GM13976 (cell line): ENCODE measurements at regions not wholly inside any gene's neighbourhood (a gene's known extent, or its start where the extent isn't known, plus 50 kb on each side); places are given as distances from the start of the nearest gene placed in this dataset.
"Not testable (repeated sequence)": the region's sequence is repeated elsewhere in the genome, so short reads cannot be mapped to it uniquely, and the experiment has no call there.

Source experiments
- DNase-seq: peaks from one replicate; pipeline ENCODE4 v3.0.0; 2012; ENCODE audit warnings: low spot score
- in situ Hi-C: fragments of 300-500 bp; cut with MboI; formaldehyde crosslinking; loops from one replicate; pipeline ENCODE4 v1.12.0; 2022; ENCODE audit warnings: low sequenced_read_pairs, mixed read lengths, inconsistent platforms; ENCODE audit not compliant: unreplicated experiment
- TF ChIP-seq, protein P1 (sequence below): IDR thresholded peaks from 2 replicates; pipeline ENCODE4 v1.5.1; 2012; ENCODE audit warnings: borderline replicate concordance, mild to moderate bottlenecking; ENCODE audit not compliant: insufficient read depth; ENCODE audit errors: extremely low read depth, missing control alignments, control extremely low read depth

DNA sequence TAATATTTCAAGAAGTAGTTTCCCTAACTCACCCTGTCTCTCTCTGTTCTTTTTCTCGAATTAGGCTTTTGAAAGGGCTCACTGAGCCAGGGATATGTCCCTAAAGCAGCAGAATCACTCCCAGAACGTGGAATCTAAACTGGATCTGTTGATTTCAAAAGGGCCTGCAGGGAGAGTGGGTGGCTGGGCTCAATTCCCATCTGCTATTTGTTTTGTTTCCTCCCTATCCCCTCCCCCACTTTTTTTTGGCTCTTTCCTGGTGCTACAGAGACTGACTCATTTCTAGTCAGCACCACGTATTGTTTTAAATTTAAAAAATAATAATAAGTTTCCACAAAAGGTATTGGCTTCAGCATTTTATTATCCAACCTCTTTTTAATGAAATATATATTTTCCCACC lies 961.5 kb downstream of the FAM181B start:
- TF ChIP-seq, protein P1, sequence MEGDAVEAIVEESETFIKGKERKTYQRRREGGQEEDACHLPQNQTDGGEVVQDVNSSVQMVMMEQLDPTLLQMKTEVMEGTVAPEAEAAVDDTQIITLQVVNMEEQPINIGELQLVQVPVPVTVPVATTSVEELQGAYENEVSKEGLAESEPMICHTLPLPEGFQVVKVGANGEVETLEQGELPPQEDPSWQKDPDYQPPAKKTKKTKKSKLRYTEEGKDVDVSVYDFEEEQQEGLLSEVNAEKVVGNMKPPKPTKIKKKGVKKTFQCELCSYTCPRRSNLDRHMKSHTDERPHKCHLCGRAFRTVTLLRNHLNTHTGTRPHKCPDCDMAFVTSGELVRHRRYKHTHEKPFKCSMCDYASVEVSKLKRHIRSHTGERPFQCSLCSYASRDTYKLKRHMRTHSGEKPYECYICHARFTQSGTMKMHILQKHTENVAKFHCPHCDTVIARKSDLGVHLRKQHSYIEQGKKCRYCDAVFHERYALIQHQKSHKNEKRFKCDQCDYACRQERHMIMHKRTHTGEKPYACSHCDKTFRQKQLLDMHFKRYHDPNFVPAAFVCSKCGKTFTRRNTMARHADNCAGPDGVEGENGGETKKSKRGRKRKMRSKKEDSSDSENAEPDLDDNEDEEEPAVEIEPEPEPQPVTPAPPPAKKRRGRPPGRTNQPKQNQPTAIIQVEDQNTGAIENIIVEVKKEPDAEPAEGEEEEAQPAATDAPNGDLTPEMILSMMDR, result no peak
- in situ Hi-C loops, result no loop called here

DNA sequence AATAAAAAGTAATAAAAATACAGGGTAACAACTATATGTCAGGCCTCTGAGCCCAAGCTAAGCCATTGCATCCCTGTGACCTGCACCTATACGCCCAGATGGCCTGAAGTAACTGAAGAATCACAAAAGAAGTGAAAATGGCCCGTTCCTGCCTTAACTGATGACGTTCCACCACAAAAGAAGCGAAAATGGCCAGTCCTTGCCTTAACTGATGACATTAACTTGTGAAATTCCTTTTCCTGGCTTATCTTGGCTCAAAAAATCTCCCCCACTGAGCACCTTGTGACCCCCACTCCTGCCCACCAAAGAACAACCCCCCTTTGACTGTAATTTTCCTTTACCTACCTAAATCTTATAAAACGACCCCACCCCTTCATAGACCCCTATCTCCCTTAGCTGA lies 963.8 kb downstream of the FAM181B start:
- in situ Hi-C loops, DNase-seq: not testable (repeated sequence)

More for the DNA sequence above, 961.5 kb downstream of the FAM181B start:
- no peak for DNase-seq

DNA sequence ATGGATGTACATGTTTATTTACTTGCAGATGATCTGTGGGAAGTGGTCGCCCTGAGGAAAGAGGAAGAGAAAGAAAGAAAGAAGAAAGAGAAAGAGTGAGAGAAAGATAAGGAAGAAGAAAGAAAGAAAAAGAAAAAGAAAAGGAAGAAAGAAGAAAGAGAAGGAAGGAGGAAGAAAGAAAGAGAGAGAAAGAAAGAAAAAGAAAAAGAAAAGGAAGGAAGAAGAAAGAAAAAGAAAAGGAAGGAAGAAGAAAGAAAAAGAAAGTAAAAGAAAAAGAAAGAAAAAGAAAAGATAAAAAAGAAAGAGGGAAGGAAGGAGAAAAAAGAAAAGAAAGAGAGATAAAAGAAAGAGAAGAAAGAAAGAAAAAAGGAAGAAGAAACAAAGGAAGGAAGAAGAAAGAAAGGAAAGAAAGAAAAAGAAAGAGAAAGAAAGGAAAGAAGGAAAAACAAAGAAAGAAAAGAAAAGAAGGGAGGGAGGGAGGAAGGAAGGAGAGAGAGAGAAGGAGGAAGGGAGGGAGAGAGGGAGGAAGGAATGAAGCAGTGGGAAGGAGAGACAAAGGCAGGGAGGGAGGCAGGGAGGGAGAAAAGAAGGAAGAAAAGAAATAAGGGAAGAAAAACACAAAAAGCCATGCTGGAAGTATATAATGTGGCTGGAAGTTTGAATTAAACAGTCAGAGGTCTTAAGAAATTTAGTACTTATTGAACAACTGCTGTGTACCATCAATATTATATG lies 976.6 kb downstream of the FAM181B start:
- DNase-seq, result no peak
- TF ChIP-seq, protein P1, result no peak
- in situ Hi-C loops, result no loop called here

DNA sequence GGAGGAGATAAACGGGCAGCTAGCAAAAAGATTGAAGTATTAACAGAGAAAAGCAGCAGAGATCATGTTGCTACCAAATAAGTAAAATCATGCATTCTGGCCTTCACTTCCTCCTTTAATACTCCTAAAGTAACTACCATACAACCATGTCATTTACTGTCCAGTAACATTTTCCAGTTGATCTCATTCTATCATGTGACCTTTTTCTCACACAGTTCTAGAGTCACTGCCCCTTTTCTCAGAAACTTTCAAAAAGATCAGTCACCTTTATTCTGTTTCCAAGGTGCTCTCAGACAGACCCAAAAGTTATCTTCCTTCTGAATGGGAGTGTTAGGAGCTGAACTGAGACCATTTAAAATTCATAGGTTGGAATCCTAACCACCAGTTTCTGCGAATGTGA lies 984.4 kb downstream of the FAM181B start:
- in situ Hi-C loops, result no loop called here
- DNase-seq, result no peak
- TF ChIP-seq, protein P1, result no peak

DNA sequence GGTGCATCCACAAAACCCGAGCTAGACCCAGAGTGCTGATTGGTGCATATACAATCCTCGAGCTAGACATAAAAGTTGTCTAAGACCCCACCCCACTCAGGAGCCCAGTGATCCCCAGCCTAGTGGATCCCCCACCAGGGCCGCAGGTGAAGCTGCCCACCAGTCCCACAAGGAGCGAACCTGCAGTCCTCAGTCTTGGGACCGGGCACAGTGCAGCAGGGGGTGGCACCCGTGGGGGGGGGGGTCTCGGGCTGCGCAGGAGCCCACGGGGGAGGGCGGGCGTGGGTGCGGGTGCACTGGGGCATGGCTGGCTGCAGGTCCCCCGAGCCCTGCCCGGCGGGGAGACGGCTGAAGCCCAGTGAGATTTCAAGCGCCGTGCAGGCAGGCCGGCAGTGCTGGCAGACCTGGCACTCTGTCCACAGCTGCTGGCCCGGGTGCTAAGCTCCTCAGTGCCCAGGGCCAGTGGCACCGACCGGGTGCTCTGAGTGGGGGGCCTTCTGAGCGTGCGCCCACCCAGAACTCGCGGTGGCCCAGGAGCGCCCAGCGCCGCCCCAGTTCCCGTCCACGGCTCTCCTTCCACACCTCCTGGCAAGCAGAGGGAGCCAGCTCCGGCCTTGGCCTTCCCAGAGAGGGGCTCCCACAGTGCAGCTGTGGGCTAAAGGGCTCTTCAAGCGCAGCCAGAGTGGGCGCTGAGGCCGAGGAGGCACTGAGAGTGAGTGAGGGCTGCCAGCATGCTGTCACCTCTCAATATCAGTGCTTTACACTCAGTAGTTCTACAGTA lies 989.1 kb downstream of the FAM181B start:
- TF ChIP-seq, protein P1, result no peak

DNA sequence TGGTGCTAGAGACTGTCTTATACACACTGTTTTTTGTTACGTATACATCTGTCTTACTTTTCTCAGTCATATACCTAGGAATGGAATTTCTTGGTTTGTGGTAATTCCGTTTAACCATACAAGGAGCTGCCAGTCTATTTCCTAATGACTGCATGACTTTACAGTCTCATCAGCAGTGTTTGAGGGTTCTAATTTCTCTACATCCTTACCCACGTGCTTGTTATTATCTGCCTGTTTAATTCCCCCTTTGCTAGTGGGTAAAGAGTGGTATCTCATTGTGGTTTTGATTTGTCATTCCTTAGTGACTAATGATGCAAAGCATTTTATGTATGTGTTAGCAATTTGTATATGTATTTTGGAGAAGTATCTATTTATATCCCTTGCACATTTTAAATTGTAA lies 1008.0 kb downstream of the FAM181B start:
- TF ChIP-seq, protein P1, result no peak
- DNase-seq, result no peak
- in situ Hi-C loops, result no loop called here

More for the DNA sequence above, 989.1 kb downstream of the FAM181B start:
- in situ Hi-C loops, result no loop called here
- no peak for DNase-seq

GRCh38 chr11:81717695-81718094 lies 1016.0 kb downstream of the FAM181B start:
- TF ChIP-seq, protein P1, result no peak
- in situ Hi-C loops, result no loop called here
- no peak for DNase-seq
